SK-N-SH (cell line): ENCODE measurements at regions not wholly inside any gene's neighbourhood (a gene's known extent, or its start where the extent isn't known, plus 50 kb on each side); places are given as distances from the start of the nearest gene placed in this dataset.

ENCODE experiments used
- CTCF ChIA-PET: fragments of 300-600, 350-600 bp; formaldehyde crosslinking; extraction: SDS; loops from one replicate; lab custom pipeline; 2021; lab: Yijun Ruan, JAX
- POLR2A ChIA-PET: fragments of 350-600 bp; sonication (Branson Sonifier 250); formaldehyde crosslinking; extraction: SDS; loops from one replicate; lab custom pipeline; 2020; ENCODE audit warnings: antibody characterized with exemption, inconsistent platforms; lab: Yijun Ruan, JAX
- DNase-seq: peaks from one replicate; pipeline ENCODE4 v3.0.0; 2012
- H2AFZ ChIP-seq: fragments of 200-600 bp; sonication (generic); 2 replicates; pipeline ENCODE4 v1.8.1; 2016; ENCODE audit warnings: antibody characterized with exemption, mild to moderate bottlenecking, low read depth
- H3F3A ChIP-seq: fragments of 200-600 bp; sonication (generic); replicated peaks from 2 replicates; pipeline ENCODE3; 2016; ENCODE audit warnings: antibody characterized with exemption, mild to moderate bottlenecking; ENCODE audit not compliant: insufficient read depth
- H3K27ac ChIP-seq, 2 experiments: fragments of 200-500 bp in 1 of 2; fragments of 200-600 bp in 1 of 2; sonication (Bioruptor generic) in 1 of 2; sonication (generic), shearing (Covaris generic) in 1 of 2; 2 replicates each; pipeline versions ENCODE4 v1.5.1 to v1.6.1; 2014 to 2016; ENCODE audit warnings: low read depth in 2 of 2, inconsistent platforms in 1 of 2, low read length in 1 of 2, mild to moderate bottlenecking in 1 of 2, mixed read lengths in 1 of 2
- H3K27me3 ChIP-seq: fragments of 200-600 bp; sonication (generic), shearing (Covaris generic); 2 replicates; pipeline ENCODE4 v1.6.1; 2016; ENCODE audit warnings: mixed run types; ENCODE audit not compliant: insufficient read depth
- H3K36me3 ChIP-seq, 2 experiments: fragments of 200-500 bp in 1 of 2; fragments of 200-600 bp in 1 of 2; sonication (Bioruptor generic) in 1 of 2; sonication (generic) in 1 of 2; replicated peaks in 1 of 2; 2 replicates each; pipeline versions ENCODE3 to v1.5.1; 2014 to 2016; ENCODE audit warnings: low read length in 1 of 2, mild to moderate bottlenecking in 1 of 2; ENCODE audit not compliant: insufficient read depth in 2 of 2, control insufficient read depth in 1 of 2
- H3K4me1 ChIP-seq, 2 experiments: fragments of 200-500 bp in 1 of 2; fragments of 200-600 bp in 1 of 2; sonication (Bioruptor generic) in 1 of 2; sonication (generic), shearing (Covaris generic) in 1 of 2; 2 replicates each; pipeline versions ENCODE4 v1.5.1 to v1.6.1; 2014 to 2016; ENCODE audit warnings: low read depth in 1 of 2, low read length in 1 of 2, mixed run types in 1 of 2; ENCODE audit not compliant: insufficient read depth in 2 of 2, control insufficient read depth in 1 of 2
- H3K4me2 ChIP-seq: fragments of 200-600 bp; sonication (generic), shearing (Covaris generic); 2 replicates; pipeline ENCODE4 v1.6.1; 2017; ENCODE audit warnings: mixed run types
- H3K4me3 ChIP-seq, 2 experiments: fragments of 200-500 bp in 1 of 2; fragments of 200-600 bp in 1 of 2; sonication (Bioruptor generic) in 1 of 2; sonication (generic), shearing (Covaris generic) in 1 of 2; 2 replicates each; pipeline versions ENCODE4 v1.5.1 to v1.8.1; 2014 to 2016; ENCODE audit warnings: low read depth in 2 of 2, inconsistent platforms in 1 of 2, low read length in 1 of 2, mild to moderate bottlenecking in 1 of 2, mixed read lengths in 1 of 2, moderate library complexity in 1 of 2
- H3K79me2 ChIP-seq: fragments of 200-600 bp; sonication (generic); 2 replicates; pipeline ENCODE4 v1.8.1; 2017; ENCODE audit warnings: mild to moderate bottlenecking; ENCODE audit not compliant: insufficient read depth
- H3K9ac ChIP-seq: fragments of 200-600 bp; sonication (generic); 2 replicates; pipeline ENCODE4 v1.6.1; 2017; ENCODE audit warnings: mixed run types
- H3K9me2 ChIP-seq: fragments of 200-600 bp; sonication (generic); 2 replicates; pipeline ENCODE4 v1.6.1; 2017; ENCODE audit warnings: mixed run types
- H3K9me3 ChIP-seq: fragments of 200-600 bp; sonication (generic); 2 replicates; pipeline ENCODE4 v1.6.1; 2017; ENCODE audit warnings: mixed run types, mild to moderate bottlenecking, moderate library complexity
- H4K20me1 ChIP-seq: fragments of 200-600 bp; sonication (generic); 2 replicates; pipeline ENCODE4 v1.6.1; 2017; ENCODE audit warnings: mild to moderate bottlenecking, mixed run types; ENCODE audit not compliant: insufficient read depth
- CHD2 ChIP-seq: fragments of 150-350 bp; IDR thresholded peaks from 2 replicates; pipeline ENCODE4 v1.6.1; 2018; ENCODE audit warnings: low read length; ENCODE audit not compliant: partially characterized antibody
- ELF1 ChIP-seq: IDR thresholded peaks from 2 replicates; pipeline ENCODE4 v1.4.0; 2012
- EZH2phosphoT487 ChIP-seq: fragments of 200-600 bp; sonication (generic); IDR thresholded peaks from 2 replicates; pipeline ENCODE4 v1.6.1; 2017; ENCODE audit warnings: low read depth, mixed run types, mild to moderate bottlenecking, antibody characterized with exemption, moderate library complexity, borderline replicate concordance
- FOSL2 ChIP-seq: IDR thresholded peaks from 2 replicates; pipeline ENCODE4 v1.4.0; 2012; ENCODE audit warnings: low read depth, mild to moderate bottlenecking, moderate library complexity, borderline replicate concordance
- FOXJ3 ChIP-seq: sonication (generic); formaldehyde crosslinking; IDR thresholded peaks from 2 replicates; pipeline ENCODE4 v1.5.1; 2020; ENCODE audit warnings: mild to moderate bottlenecking, missing genetic modification reagents
- FOXM1 ChIP-seq: IDR thresholded peaks from 2 replicates; pipeline ENCODE4 v1.4.0; 2012; ENCODE audit warnings: low read depth, mild to moderate bottlenecking
- GATA2 ChIP-seq: sonication (generic); formaldehyde crosslinking; IDR thresholded peaks from 2 replicates; pipeline ENCODE4 v1.5.0; 2020; ENCODE audit warnings: mild to moderate bottlenecking, missing genetic modification reagents
- MEF2A ChIP-seq: IDR thresholded peaks from 2 replicates; pipeline ENCODE4 v1.4.0; 2012; ENCODE audit warnings: low read depth, borderline replicate concordance
- NFIC ChIP-seq: IDR thresholded peaks from 2 replicates; pipeline ENCODE4 v1.4.0; 2012; ENCODE audit warnings: borderline replicate concordance
- POLR2AphosphoS5 ChIP-seq: IDR thresholded peaks from 2 replicates; pipeline ENCODE4 v1.6.1; 2012; ENCODE audit warnings: low read depth, low read length
- RAD21 ChIP-seq: IDR thresholded peaks from 2 replicates; pipeline ENCODE4 v1.6.1; 2012; ENCODE audit warnings: mild to moderate bottlenecking, low read length
- RCOR1 ChIP-seq: fragments of 150-350 bp; IDR thresholded peaks from 2 replicates; pipeline ENCODE4 v1.6.1; 2017; ENCODE audit warnings: antibody characterized with exemption, low read length
- RFX5 ChIP-seq: IDR thresholded peaks from 2 replicates; pipeline ENCODE4 v1.6.1; 2012; ENCODE audit warnings: mild to moderate bottlenecking, improper control_type of control experiment, low read length
- RXRA ChIP-seq: IDR thresholded peaks from 2 replicates; pipeline ENCODE4 v1.4.0; 2012; ENCODE audit warnings: low read depth, mild to moderate bottlenecking, borderline replicate concordance
- TAF1 ChIP-seq: IDR thresholded peaks from 2 replicates; pipeline ENCODE4 v1.6.1; 2012; ENCODE audit warnings: low read depth, mild to moderate bottlenecking, low read length, moderate library complexity, borderline replicate concordance
- TCF12 ChIP-seq: IDR thresholded peaks from 2 replicates; pipeline ENCODE4 v1.4.0; 2012
- TEAD4 ChIP-seq: IDR thresholded peaks from 2 replicates; pipeline ENCODE4 v1.4.0; 2012; ENCODE audit warnings: mild to moderate bottlenecking, borderline replicate concordance; ENCODE audit not compliant: insufficient read depth
- YY1 ChIP-seq: IDR thresholded peaks from 2 replicates; pipeline ENCODE4 v1.4.0; 2012; ENCODE audit warnings: low read depth, mild to moderate bottlenecking
- WGBS: methylation state at CpG from one replicate; pipeline ENCODE4 v1.1.6; 2017; ENCODE audit warnings: low lambda C conversion rate; 5-methylcytosine and 5-hydroxymethylcytosine counted together
- TF ChIP-seq, protein P1 (sequence below): IDR thresholded peaks from 2 replicates; pipeline ENCODE4 v1.4.0; 2012; ENCODE audit warnings: low read depth
- TF ChIP-seq, protein P2 (sequence below): fragments of 200-600 bp; sonication (generic); IDR thresholded peaks from 2 replicates; pipeline ENCODE4 v1.6.1; 2017; ENCODE audit warnings: antibody characterized with exemption, mild to moderate bottlenecking, moderate library complexity
- TF ChIP-seq, protein P3 (sequence below): IDR thresholded peaks from 2 replicates; pipeline ENCODE4 v1.4.0; 2012; ENCODE audit warnings: low read depth, borderline replicate concordance
- TF ChIP-seq, protein P4 (sequence below): fragments of 150-350 bp; IDR thresholded peaks from 2 replicates; pipeline ENCODE4 v1.6.1; 2017; ENCODE audit warnings: antibody characterized with exemption, low read length, low read depth, borderline replicate concordance

DNA sequence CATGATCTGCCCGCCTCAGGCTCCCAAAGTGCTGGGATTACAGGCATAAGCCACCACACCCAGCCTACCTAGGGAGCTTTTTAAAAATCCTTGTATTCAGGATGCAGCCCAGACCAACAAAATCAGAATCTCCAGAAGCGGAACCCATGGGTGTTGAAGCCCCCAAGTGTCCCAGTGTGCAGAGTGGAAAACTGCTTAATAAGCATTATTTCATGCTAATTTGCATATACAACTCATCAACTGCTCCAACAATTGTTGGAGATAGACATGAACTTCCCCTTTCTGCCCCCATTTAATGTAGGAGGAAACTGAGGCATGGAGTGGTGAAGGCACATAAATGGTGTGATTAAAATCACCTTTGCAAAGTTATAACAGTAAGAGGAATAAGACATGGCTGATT is 84.3 kb upstream of the C16orf82 start:
- no peak for DNase-seq
- H3K4me1 ChIP-seq = no peaks in the 10 kb centered on the region
- no peaks in the 10 kb centered on the region for H3K27me3 ChIP-seq
- POLR2A ChIA-PET = no interaction called here
- CTCF ChIA-PET = no interaction called here
- H3K4me3 ChIP-seq = no peak overlapping the region
- TF ChIP-seq TAF1 (no peak), TCF12 (no peak), RFX5 (no peak), FOXM1 (no peak), POLR2AphosphoS5 (no peak), CHD2 (no peak), NFIC (no peak), GATA2 (no peak), RXRA (no peak), MEF2A (no peak), RAD21 (no peak), FOSL2 (no peak), YY1 (no peak), EZH2phosphoT487 (no peak), TEAD4 (no peak), FOXJ3 (CRISPR knock-in tag) (no peak)
- TF ChIP-seq, protein P1, sequence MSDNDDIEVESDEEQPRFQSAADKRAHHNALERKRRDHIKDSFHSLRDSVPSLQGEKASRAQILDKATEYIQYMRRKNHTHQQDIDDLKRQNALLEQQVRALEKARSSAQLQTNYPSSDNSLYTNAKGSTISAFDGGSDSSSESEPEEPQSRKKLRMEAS = no peak
- TF ChIP-seq, protein P2, sequence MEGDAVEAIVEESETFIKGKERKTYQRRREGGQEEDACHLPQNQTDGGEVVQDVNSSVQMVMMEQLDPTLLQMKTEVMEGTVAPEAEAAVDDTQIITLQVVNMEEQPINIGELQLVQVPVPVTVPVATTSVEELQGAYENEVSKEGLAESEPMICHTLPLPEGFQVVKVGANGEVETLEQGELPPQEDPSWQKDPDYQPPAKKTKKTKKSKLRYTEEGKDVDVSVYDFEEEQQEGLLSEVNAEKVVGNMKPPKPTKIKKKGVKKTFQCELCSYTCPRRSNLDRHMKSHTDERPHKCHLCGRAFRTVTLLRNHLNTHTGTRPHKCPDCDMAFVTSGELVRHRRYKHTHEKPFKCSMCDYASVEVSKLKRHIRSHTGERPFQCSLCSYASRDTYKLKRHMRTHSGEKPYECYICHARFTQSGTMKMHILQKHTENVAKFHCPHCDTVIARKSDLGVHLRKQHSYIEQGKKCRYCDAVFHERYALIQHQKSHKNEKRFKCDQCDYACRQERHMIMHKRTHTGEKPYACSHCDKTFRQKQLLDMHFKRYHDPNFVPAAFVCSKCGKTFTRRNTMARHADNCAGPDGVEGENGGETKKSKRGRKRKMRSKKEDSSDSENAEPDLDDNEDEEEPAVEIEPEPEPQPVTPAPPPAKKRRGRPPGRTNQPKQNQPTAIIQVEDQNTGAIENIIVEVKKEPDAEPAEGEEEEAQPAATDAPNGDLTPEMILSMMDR = no peak
- TF ChIP-seq, all 33 proteins: peak for 0
- Histone ChIP-seq H4K20me1 (no peaks in the 10 kb centered on the region), H3K9ac (no peak overlapping the region), H3K4me2 (no peak overlapping the region), H3K79me2 (no peaks in the 10 kb centered on the region), H3K27ac (no peak overlapping the region), H3K9me2 (no peaks in the 10 kb centered on the region), H3K9me3 (no peaks in the 10 kb centered on the region), H2AFZ (no peak overlapping the region), H3K36me3 (no peaks in the 10 kb centered on the region), H3F3A (no peaks in the 10 kb centered on the region)
- 40% methylated on average over 2 of the region's 2 CpGs for WGBS

DNA sequence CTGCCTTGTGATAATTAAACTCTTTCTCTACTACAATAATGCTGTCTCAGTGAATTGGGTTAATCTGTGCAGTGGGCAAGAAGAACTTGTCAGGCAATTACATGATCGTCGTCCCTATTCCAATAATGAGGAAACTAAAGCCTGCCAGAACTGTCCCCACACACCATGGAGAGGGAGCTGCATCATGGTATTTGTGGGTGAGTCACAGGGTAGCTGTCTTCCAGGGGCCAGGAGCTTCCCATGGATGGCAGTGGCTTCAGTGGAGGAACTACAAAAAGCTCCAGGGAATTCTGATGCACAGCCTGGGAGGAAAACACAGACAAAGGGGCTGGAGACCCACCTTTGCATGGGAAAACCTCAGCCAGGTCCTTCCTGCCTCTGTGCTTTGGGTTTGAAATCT is 83.3 kb upstream of the C16orf82 start:
- Histone ChIP-seq H3K4me1 (no peaks in the 10 kb centered on the region), H3K9ac (no peak overlapping the region), H3K9me3 (no peaks in the 10 kb centered on the region), H3K36me3 (no peaks in the 10 kb centered on the region), H3K79me2 (no peaks in the 10 kb centered on the region), H3K9me2 (no peaks in the 10 kb centered on the region), H3K27ac (no peak overlapping the region), H3K4me2 (no peak overlapping the region), H3K27me3 (no peaks in the 10 kb centered on the region), H2AFZ (no peak overlapping the region), H3F3A (no peaks in the 10 kb centered on the region), H4K20me1 (no peaks in the 10 kb centered on the region), H3K4me3 (no peak overlapping the region)
- ChIA-PET POLR2A (no interaction called here), CTCF (no interaction called here)
- WGBS = 0% methylated on average over 2 of the region's 2 CpGs
- DNase-seq = no peak
- TF ChIP-seq RCOR1 (no peak), TEAD4 (no peak), FOSL2 (no peak), ELF1 (no peak), TAF1 (no peak)
- TF ChIP-seq, protein P3, sequence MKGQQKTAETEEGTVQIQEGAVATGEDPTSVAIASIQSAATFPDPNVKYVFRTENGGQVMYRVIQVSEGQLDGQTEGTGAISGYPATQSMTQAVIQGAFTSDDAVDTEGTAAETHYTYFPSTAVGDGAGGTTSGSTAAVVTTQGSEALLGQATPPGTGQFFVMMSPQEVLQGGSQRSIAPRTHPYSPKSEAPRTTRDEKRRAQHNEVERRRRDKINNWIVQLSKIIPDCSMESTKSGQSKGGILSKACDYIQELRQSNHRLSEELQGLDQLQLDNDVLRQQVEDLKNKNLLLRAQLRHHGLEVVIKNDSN = no peak
- TF ChIP-seq, protein P2 = no peak
- TF ChIP-seq, protein P4, sequence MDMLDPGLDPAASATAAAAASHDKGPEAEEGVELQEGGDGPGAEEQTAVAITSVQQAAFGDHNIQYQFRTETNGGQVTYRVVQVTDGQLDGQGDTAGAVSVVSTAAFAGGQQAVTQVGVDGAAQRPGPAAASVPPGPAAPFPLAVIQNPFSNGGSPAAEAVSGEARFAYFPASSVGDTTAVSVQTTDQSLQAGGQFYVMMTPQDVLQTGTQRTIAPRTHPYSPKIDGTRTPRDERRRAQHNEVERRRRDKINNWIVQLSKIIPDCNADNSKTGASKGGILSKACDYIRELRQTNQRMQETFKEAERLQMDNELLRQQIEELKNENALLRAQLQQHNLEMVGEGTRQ = no peak
